Vagina (tissue), 2 donors: ENCODE measurements at regions not wholly inside any gene's neighbourhood (a gene's known extent, or its start where the extent isn't known, plus 50 kb on each side); places are given as distances from the start of the nearest gene placed in this dataset.

Experiments
- CTCF ChIP-seq, 3 experiments: fragments of 450-650 bp in 2 of 3; fragments of 200-600 bp in 1 of 3; sonication (generic) in 1 of 3; IDR thresholded peaks; one replicate each; pipeline ENCODE4 v1.5.1; 2017 to 2019; ENCODE audit warnings: antibody characterized with exemption in 3 of 3, mild to moderate bottlenecking in 2 of 3, moderate library complexity in 2 of 3
- POLR2A ChIP-seq, 2 donors: fragments of 450-650 bp; IDR thresholded peaks; one replicate each; pipeline ENCODE4 v1.6.1; 2017; ENCODE audit warnings: antibody characterized with exemption in 2 of 2, mild to moderate bottlenecking in 2 of 2, moderate library complexity in 2 of 2

GRCh38 chr1:34478515-34479076, 276.3 kb upstream of the GJB5 start:
- TF ChIP-seq CTCF (IDR thresholded peaks at IDR 0.05) (no peak), POLR2A (IDR thresholded peaks at IDR 0.05) (no peak)
